ENCODE measurements at regions not wholly inside any gene's neighbourhood (a gene's known extent, or its start where the extent isn't known, plus 50 kb on each side); places are given as distances from the start of the nearest gene placed in this dataset.

DNA sequence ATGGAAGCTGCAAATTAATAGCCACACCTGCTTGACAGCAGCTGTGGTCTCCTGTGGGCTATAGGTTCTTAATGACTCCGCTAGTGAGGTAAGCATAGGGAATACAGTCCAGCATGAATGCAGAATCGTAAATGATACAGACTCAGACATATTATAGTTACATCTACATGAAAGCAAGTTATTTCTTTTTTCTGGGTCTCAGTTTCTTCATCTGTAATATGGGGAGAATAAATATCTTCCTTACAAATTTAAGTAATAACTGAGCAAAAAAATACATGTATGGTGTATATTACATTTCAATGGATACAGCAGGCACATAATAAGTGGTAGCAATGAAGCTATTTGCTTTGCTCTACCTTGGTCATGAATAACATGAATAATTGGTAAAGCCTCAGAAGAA, 245.9 kb upstream of the RHOBTB1 start:
- Histone ChIP-seq H3K27me3 (no peaks in the 10 kb centered on the region), H3K27ac (no peak overlapping the region), H3K9me3 (peaks cover 8% of the 10 kb centered on the region), H3K4me3 (no peak overlapping the region), H3K36me3 (no peaks in the 10 kb centered on the region), H3K4me1 (no peaks in the 10 kb centered on the region)
- WGBS: 92% methylated on average over 2 of the region's 2 CpGs
- no peak for DNase-seq (ENCODE audit: low spot score in 2 of 2)
- no peak for TF ChIP-seq POLR2A (IDR thresholded peaks at IDR 0.05)
- TF ChIP-seq POLR2AphosphoS5 (IDR thresholded peaks at IDR 0.05): no peak
- no peak for TF ChIP-seq EP300 (IDR thresholded peaks at IDR 0.05)
- TF ChIP-seq, protein P1, sequence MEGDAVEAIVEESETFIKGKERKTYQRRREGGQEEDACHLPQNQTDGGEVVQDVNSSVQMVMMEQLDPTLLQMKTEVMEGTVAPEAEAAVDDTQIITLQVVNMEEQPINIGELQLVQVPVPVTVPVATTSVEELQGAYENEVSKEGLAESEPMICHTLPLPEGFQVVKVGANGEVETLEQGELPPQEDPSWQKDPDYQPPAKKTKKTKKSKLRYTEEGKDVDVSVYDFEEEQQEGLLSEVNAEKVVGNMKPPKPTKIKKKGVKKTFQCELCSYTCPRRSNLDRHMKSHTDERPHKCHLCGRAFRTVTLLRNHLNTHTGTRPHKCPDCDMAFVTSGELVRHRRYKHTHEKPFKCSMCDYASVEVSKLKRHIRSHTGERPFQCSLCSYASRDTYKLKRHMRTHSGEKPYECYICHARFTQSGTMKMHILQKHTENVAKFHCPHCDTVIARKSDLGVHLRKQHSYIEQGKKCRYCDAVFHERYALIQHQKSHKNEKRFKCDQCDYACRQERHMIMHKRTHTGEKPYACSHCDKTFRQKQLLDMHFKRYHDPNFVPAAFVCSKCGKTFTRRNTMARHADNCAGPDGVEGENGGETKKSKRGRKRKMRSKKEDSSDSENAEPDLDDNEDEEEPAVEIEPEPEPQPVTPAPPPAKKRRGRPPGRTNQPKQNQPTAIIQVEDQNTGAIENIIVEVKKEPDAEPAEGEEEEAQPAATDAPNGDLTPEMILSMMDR (IDR thresholded peaks at IDR 0.05): no peak

- DNase-seq (ENCODE audit: low spot score in 2 of 2): no peak
- H3K36me3 ChIP-seq: no peaks in the 10 kb centered on the region
- TF ChIP-seq, protein P1 (IDR thresholded peaks at IDR 0.05): no peak
- TF ChIP-seq EP300 (IDR thresholded peaks at IDR 0.05) (no peak), POLR2A (IDR thresholded peaks at IDR 0.05) (no peak), POLR2AphosphoS5 (IDR thresholded peaks at IDR 0.05) (no peak)
- H3K9me3 ChIP-seq: peaks cover 8% of the 10 kb centered on the region
- no peaks in the 10 kb centered on the region for H3K27me3 ChIP-seq
- H3K4me3 ChIP-seq: no peak overlapping the region
- H3K27ac ChIP-seq: no peak overlapping the region
- no peaks in the 10 kb centered on the region for H3K4me1 ChIP-seq
Observed at GRCh38 chr10:61188691-61189090, 244.7 kb upstream of the RHOBTB1 start.

DNA sequence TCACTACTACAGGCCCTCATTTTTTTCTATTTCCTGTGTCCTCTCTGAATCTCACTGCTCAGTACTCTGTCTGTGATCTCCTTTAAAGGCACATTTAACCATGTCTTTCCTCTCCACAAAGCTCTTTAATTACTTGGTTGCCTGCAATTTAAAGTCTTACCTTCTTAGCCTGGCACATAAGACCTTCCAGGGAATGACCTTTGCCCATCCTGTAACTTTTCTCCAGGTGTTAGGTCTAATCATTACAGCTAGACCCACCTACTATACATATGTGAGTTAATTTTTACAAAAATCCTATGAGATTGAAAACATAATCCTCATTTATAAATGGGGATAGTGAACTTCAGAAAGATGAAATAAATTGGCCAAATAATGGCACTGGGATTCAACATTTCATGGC, 244.1 kb upstream of the RHOBTB1 start:
- Histone ChIP-seq H3K36me3 (no peaks in the 10 kb centered on the region), H3K27ac (no peak overlapping the region), H3K9me3 (peaks cover 4% of the 10 kb centered on the region), H3K4me1 (no peaks in the 10 kb centered on the region), H3K4me3 (no peak overlapping the region), H3K27me3 (no peaks in the 10 kb centered on the region)
- DNase-seq (ENCODE audit: low spot score in 2 of 2): no peak
- TF ChIP-seq, protein P1 (IDR thresholded peaks at IDR 0.05): no peak
- no peak for TF ChIP-seq POLR2A (IDR thresholded peaks at IDR 0.05)
- TF ChIP-seq EP300 (IDR thresholded peaks at IDR 0.05): no peak
- no peak for TF ChIP-seq POLR2AphosphoS5 (IDR thresholded peaks at IDR 0.05)

GRCh38 chr10:61187601-61188000, 243.6 kb upstream of the RHOBTB1 start:
- WGBS: 82% methylated on average over 1 of the region's 1 CpG
- Histone ChIP-seq H3K36me3 (no peaks in the 10 kb centered on the region), H3K4me1 (no peaks in the 10 kb centered on the region), H3K9me3 (no peaks in the 10 kb centered on the region), H3K4me3 (no peak overlapping the region), H3K27ac (no peak overlapping the region), H3K27me3 (no peaks in the 10 kb centered on the region)
- DNase-seq (ENCODE audit: low spot score in 2 of 2): no peak
- TF ChIP-seq POLR2AphosphoS5 (IDR thresholded peaks at IDR 0.05): no peak
- no peak for TF ChIP-seq EP300 (IDR thresholded peaks at IDR 0.05)
- TF ChIP-seq POLR2A (IDR thresholded peaks at IDR 0.05): no peak
- TF ChIP-seq, protein P1 (IDR thresholded peaks at IDR 0.05): no peak

GRCh38 chr10:61186408-61186807, 242.4 kb upstream of the RHOBTB1 start:
- H3K36me3 ChIP-seq: no peaks in the 10 kb centered on the region
- no peak overlapping the region for H3K4me3 ChIP-seq
- WGBS: 97% methylated on average over 8 of the region's 8 CpGs

More at GRCh38 chr10:61186408-61186807, 242.4 kb upstream of the RHOBTB1 start:
- DNase-seq (ENCODE audit: low spot score in 2 of 2): no peak
- Histone ChIP-seq H3K4me1 (no peaks in the 10 kb centered on the region), H3K9me3 (no peaks in the 10 kb centered on the region), H3K27me3 (no peaks in the 10 kb centered on the region), H3K27ac (no peak overlapping the region)
- no peak for TF ChIP-seq POLR2A (IDR thresholded peaks at IDR 0.05)
- no peak for TF ChIP-seq POLR2AphosphoS5 (IDR thresholded peaks at IDR 0.05)
- TF ChIP-seq, protein P1 (IDR thresholded peaks at IDR 0.05): no peak
- no peak for TF ChIP-seq EP300 (IDR thresholded peaks at IDR 0.05)

All from suprapubic skin (tissue), 4 donors.